Uterus (tissue), 2 donors: ENCODE measurements at regions not wholly inside any gene's neighbourhood (a gene's known extent, or its start where the extent isn't known, plus 50 kb on each side); places are given as distances from the start of the nearest gene placed in this dataset.

Experiments
- POLR2A ChIP-seq, 2 donors: fragments of 450-650 bp; IDR thresholded peaks; one replicate each; pipeline ENCODE4 v1.6.1; 2016; ENCODE audit warnings: antibody characterized with exemption in 2 of 2, mild to moderate bottlenecking in 1 of 2, moderate library complexity in 1 of 2
- TF ChIP-seq, protein P1 (sequence below), 4 experiments: fragments of 200-600 bp in 2 of 4; fragments of 450-650 bp in 2 of 4; sonication (generic) in 2 of 4; IDR thresholded peaks; one replicate each; pipeline ENCODE4 v1.5.1; 2016 to 2019; ENCODE audit warnings: antibody characterized with exemption in 4 of 4, mild to moderate bottlenecking in 2 of 4, moderate library complexity in 1 of 4

DNA sequence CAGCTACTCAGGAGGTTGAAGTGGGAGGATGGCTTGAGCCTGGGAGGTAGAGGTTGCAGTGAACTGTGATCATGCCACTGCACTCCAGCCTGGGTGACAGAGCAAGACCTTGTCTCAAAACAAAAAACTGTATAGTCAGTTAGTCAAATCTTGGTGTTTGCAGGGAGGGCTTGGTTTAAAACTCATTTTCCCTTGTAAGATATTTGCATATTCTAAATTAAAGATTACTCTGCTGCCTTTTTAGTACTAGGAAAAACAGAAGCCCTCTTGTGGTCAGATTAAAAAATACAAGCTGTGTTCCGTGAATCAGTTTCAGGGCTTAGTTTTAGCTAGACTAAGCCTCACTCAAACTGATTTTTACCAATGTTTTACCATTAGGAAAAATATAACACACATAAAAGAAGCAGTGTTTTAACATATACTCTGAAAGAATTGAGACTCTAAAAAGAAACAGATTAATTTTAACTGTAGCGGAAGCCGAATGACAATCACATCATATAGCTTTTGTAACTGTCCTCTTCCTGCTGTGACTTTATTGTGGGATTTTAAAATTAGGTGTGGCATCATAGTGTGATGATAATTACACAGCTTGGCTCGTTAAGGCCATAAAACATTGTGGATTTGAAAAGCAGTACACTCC lies 84.9 kb upstream of the BASP1 start:
- TF ChIP-seq, protein P1, sequence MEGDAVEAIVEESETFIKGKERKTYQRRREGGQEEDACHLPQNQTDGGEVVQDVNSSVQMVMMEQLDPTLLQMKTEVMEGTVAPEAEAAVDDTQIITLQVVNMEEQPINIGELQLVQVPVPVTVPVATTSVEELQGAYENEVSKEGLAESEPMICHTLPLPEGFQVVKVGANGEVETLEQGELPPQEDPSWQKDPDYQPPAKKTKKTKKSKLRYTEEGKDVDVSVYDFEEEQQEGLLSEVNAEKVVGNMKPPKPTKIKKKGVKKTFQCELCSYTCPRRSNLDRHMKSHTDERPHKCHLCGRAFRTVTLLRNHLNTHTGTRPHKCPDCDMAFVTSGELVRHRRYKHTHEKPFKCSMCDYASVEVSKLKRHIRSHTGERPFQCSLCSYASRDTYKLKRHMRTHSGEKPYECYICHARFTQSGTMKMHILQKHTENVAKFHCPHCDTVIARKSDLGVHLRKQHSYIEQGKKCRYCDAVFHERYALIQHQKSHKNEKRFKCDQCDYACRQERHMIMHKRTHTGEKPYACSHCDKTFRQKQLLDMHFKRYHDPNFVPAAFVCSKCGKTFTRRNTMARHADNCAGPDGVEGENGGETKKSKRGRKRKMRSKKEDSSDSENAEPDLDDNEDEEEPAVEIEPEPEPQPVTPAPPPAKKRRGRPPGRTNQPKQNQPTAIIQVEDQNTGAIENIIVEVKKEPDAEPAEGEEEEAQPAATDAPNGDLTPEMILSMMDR (IDR thresholded peaks at IDR 0.05): peak in 3 of 4 experiments; percentile 55 to 59 (median 57)
- no peak for TF ChIP-seq POLR2A (IDR thresholded peaks at IDR 0.05)
